ENCODE measurements at regions not wholly inside any gene's neighbourhood (a gene's known extent, or its start where the extent isn't known, plus 50 kb on each side); places are given as distances from the start of the nearest gene placed in this dataset.

GRCh38 chr9:108665521-108666239 lies 190.1 kb downstream of the ACTL7B start:
- TF ChIP-seq SUZ12 (IDR thresholded peaks at IDR 0.05; ENCODE audit: extremely low read depth, insufficient read depth, insufficient read length) (no peak), ZNF274 (IDR thresholded peaks at IDR 0.05; ENCODE audit: low read depth, low read length) (no peak), YY1 (IDR thresholded peaks at IDR 0.05; ENCODE audit: insufficient read depth, insufficient read length) (no peak)

Measured in NT2/D1 (cell line).